Peyer's patch (tissue), 4 donors: ENCODE measurements at regions not wholly inside any gene's neighbourhood (a gene's known extent, or its start where the extent isn't known, plus 50 kb on each side); places are given as distances from the start of the nearest gene placed in this dataset.

Experiments used
- DNase-seq, 3 donors: peaks; one replicate each; pipeline ENCODE4 v3.0.0-alpha.2; 2017 to 2019
- H3K27ac ChIP-seq, 4 donors: fragments of 200-600 bp; sonication (generic); one replicate each; pipeline ENCODE4 v1.5.1; 2016 to 2019
- H3K27me3 ChIP-seq, 2 donors: fragments of 200-600 bp; sonication (generic); one replicate each; pipeline ENCODE4 v1.5.1; 2019
- H3K36me3 ChIP-seq, 3 donors: fragments of 200-600 bp; sonication (generic); one replicate each; pipeline ENCODE4 v1.5.1; 2016 to 2019
- H3K4me1 ChIP-seq, 4 donors: fragments of 200-600 bp; sonication (generic); one replicate each; pipeline ENCODE4 v1.5.1; 2016 to 2019
- H3K4me3 ChIP-seq, 4 donors: fragments of 200-600 bp; sonication (generic); 1 replicate in 3 of 4; 2 replicates in 1 of 4; pipeline ENCODE4 v1.5.1; 2016 to 2019; ENCODE audit warnings: mild to moderate bottlenecking in 1 of 4
- H3K9me3 ChIP-seq, 4 donors: fragments of 200-600 bp; sonication (generic); one replicate each; pipeline ENCODE4 v1.5.1; 2016 to 2019; ENCODE audit warnings: mild to moderate bottlenecking in 1 of 4
- CTCF ChIP-seq, 6 experiments: fragments of 450-650 bp in 4 of 6; fragments of 200-600 bp in 2 of 6; sonication (generic) in 1 of 6; IDR thresholded peaks; one replicate each; pipeline ENCODE4 v1.5.1; 2017 to 2019; ENCODE audit warnings: antibody characterized with exemption in 6 of 6, mild to moderate bottlenecking in 3 of 6, moderate library complexity in 1 of 6
- POLR2A ChIP-seq, 2 donors: fragments of 450-650 bp; IDR thresholded peaks; one replicate each; pipeline ENCODE4 v1.5.1; 2017; ENCODE audit warnings: antibody characterized with exemption in 2 of 2, mild to moderate bottlenecking in 2 of 2, moderate library complexity in 2 of 2

GRCh38 chr5:173733021-173733420 lies 116.6 kb upstream of the BOD1 start:
- Histone ChIP-seq H3K4me3 (no peak overlapping the region), H3K36me3 (no peaks in the 10 kb centered on the region), H3K27ac (no peak overlapping the region), H3K27me3 (no peaks in the 10 kb centered on the region), H3K4me1 (peaks cover 3 to 12% (median 6%) of the 10 kb centered on the region in 4 donors), H3K9me3 (no peaks in the 10 kb centered on the region)
- DNase-seq, result no peak
- TF ChIP-seq CTCF (IDR thresholded peaks at IDR 0.05), result no peak
- no peak for TF ChIP-seq POLR2A (IDR thresholded peaks at IDR 0.05)

- Histone ChIP-seq H3K4me1 (peaks cover 3 to 12% (median 6%) of the 10 kb centered on the region in 4 donors), H3K4me3 (no peak overlapping the region), H3K27me3 (no peaks in the 10 kb centered on the region), H3K27ac (peak overlapping the region in 2 of 4 donors; percentile 4 to 72), H3K36me3 (no peaks in the 10 kb centered on the region), H3K9me3 (no peaks in the 10 kb centered on the region)
- TF ChIP-seq CTCF (IDR thresholded peaks at IDR 0.05) (no peak), POLR2A (IDR thresholded peaks at IDR 0.05) (no peak)
- DNase-seq, result no peak
These were observed 117.0 kb upstream of the BOD1 start for GRCh38 chr5:173733425-173733824.

- peak overlapping the region in 2 of 4 donors; percentile 4 to 72 for H3K27ac ChIP-seq
- DNase-seq, result peak in 2 of 3 donors; percentile 61 to 71
- no peak overlapping the region for H3K4me3 ChIP-seq
- no peaks in the 10 kb centered on the region for H3K36me3 ChIP-seq
- H3K4me1 ChIP-seq, result peaks cover 3 to 9% (median 6%) of the 10 kb centered on the region in 4 donors
- TF ChIP-seq POLR2A (IDR thresholded peaks at IDR 0.05), result no peak
- no peak for TF ChIP-seq CTCF (IDR thresholded peaks at IDR 0.05)
- H3K27me3 ChIP-seq, result no peaks in the 10 kb centered on the region
- no peaks in the 10 kb centered on the region for H3K9me3 ChIP-seq
These were observed 117.5 kb upstream of the BOD1 start for GRCh38 chr5:173733831-173734501.

- Histone ChIP-seq H3K4me1 (peaks cover 3 to 9% (median 6%) of the 10 kb centered on the region in 4 donors), H3K9me3 (no peaks in the 10 kb centered on the region), H3K4me3 (no peak overlapping the region), H3K27me3 (no peaks in the 10 kb centered on the region), H3K36me3 (no peaks in the 10 kb centered on the region), H3K27ac (peak overlapping the region in 2 of 4 donors; percentile 4 to 72)
- no peak for DNase-seq
- TF ChIP-seq POLR2A (IDR thresholded peaks at IDR 0.05) (no peak), CTCF (IDR thresholded peaks at IDR 0.05) (no peak)
These were observed 118.3 kb upstream of the BOD1 start for GRCh38 chr5:173734716-173735115.

GRCh38 chr5:173735184-173735583 lies 118.7 kb upstream of the BOD1 start:
- H3K9me3 ChIP-seq, result no peaks in the 10 kb centered on the region
- H3K36me3 ChIP-seq, result no peaks in the 10 kb centered on the region
- peaks cover 3 to 9% (median 6%) of the 10 kb centered on the region in 4 donors for H3K4me1 ChIP-seq
- no peaks in the 10 kb centered on the region for H3K27me3 ChIP-seq
- DNase-seq, result no peak
- TF ChIP-seq POLR2A (IDR thresholded peaks at IDR 0.05) (no peak), CTCF (IDR thresholded peaks at IDR 0.05) (no peak)
- no peak overlapping the region for H3K4me3 ChIP-seq
- peak overlapping the region in 1 of 4 donors; percentile 72 for H3K27ac ChIP-seq
